HUES64 (cell line): ENCODE measurements at regions not wholly inside any gene's neighbourhood (a gene's known extent, or its start where the extent isn't known, plus 50 kb on each side); places are given as distances from the start of the nearest gene placed in this dataset.

Source experiments
- H3K27ac ChIP-seq: 2 replicates; pipeline ENCODE4 v1.7.0; 2013; ENCODE audit warnings: low read depth, low read length, inconsistent platforms
- H3K27me3 ChIP-seq: 2 replicates; pipeline ENCODE4 v1.6.1; 2013; ENCODE audit warnings: mild to moderate bottlenecking, low read length; ENCODE audit not compliant: insufficient read depth
- H3K36me3 ChIP-seq: 2 replicates; pipeline ENCODE4 v1.6.1; 2013; ENCODE audit warnings: mild to moderate bottlenecking, low read length; ENCODE audit not compliant: insufficient read depth
- H3K4me1 ChIP-seq: 2 replicates; pipeline ENCODE4 v1.6.1; 2013; ENCODE audit warnings: mild to moderate bottlenecking, low read length, moderate library complexity; ENCODE audit not compliant: insufficient read depth
- H3K4me3 ChIP-seq: 2 replicates; pipeline ENCODE4 v1.5.1; 2013; ENCODE audit warnings: mild to moderate bottlenecking, low read length, moderate library complexity
- H3K9ac ChIP-seq: 2 replicates; pipeline ENCODE4 v1.6.1; 2013; ENCODE audit warnings: mild to moderate bottlenecking, low read depth, low read length
- H3K9me3 ChIP-seq: 2 replicates; pipeline ENCODE4 v1.6.1; 2013; ENCODE audit warnings: low read depth, low read length; ENCODE audit not compliant: insufficient read depth
- WGBS: fragments of 150-250, 120-280 bp; methylation state at CpG from one replicate; pipeline ENCODE4 v1.1.7; 2013; ENCODE audit warnings: missing lambda C conversion rate; 5-methylcytosine and 5-hydroxymethylcytosine counted together

- 96% methylated on average over 3 of the region's 3 CpGs for WGBS
- Histone ChIP-seq H3K4me1 (no peaks in the 10 kb centered on the region), H3K27me3 (no peaks in the 10 kb centered on the region; the same call in 1 of the 2 replicates)
Measured at GRCh38 chr10:30793093-30793492, 163.5 kb upstream of the LYZL2 start.

GRCh38 chr10:30792025-30792424 is 162.5 kb upstream of the LYZL2 start:
- Histone ChIP-seq H3K36me3 (no peaks in the 10 kb centered on the region), H3K9ac (no peak overlapping the region), H3K4me3 (no peak overlapping the region), H3K9me3 (peaks cover 5% of the 10 kb centered on the region; the same call in 1 of the 2 replicates), H3K27ac (no peak overlapping the region), H3K27me3 (peaks cover 5% of the 10 kb centered on the region; the same call in 1 of the 2 replicates), H3K4me1 (no peaks in the 10 kb centered on the region)
- 87% methylated on average over 2 of the region's 2 CpGs for WGBS

More at GRCh38 chr10:30793093-30793492, 163.5 kb upstream of the LYZL2 start:
- no peaks in the 10 kb centered on the region for H3K36me3 ChIP-seq
- no peak overlapping the region for H3K9ac ChIP-seq
- no peak overlapping the region for H3K27ac ChIP-seq
- no peak overlapping the region for H3K4me3 ChIP-seq
- H3K9me3 ChIP-seq: peaks cover 5% of the 10 kb centered on the region; the same call in 1 of the 2 replicates

GRCh38 chr10:30791197-30791611 is 161.7 kb upstream of the LYZL2 start:
- Histone ChIP-seq H3K27ac (no peak overlapping the region), H3K27me3 (peaks cover 9% of the 10 kb centered on the region), H3K9me3 (peaks cover 5% of the 10 kb centered on the region; the same call in 1 of the 2 replicates), H3K4me3 (no peak overlapping the region), H3K4me1 (no peaks in the 10 kb centered on the region), H3K9ac (no peak overlapping the region), H3K36me3 (no peaks in the 10 kb centered on the region)
- WGBS: 91% methylated on average over 5 of the region's 5 CpGs

GRCh38 chr10:30789806-30790205 is 160.3 kb upstream of the LYZL2 start:
- Histone ChIP-seq H3K9ac (no peak overlapping the region), H3K36me3 (no peaks in the 10 kb centered on the region)
- WGBS: 92% methylated on average over 10 of the region's 10 CpGs

GRCh38 chr10:30788307-30788706 is 158.8 kb upstream of the LYZL2 start:
- no peak overlapping the region for H3K27ac ChIP-seq
- 82% methylated on average over 3 of the region's 3 CpGs for WGBS
- no peak overlapping the region for H3K4me3 ChIP-seq
- no peaks in the 10 kb centered on the region for H3K36me3 ChIP-seq
- no peaks in the 10 kb centered on the region for H3K9me3 ChIP-seq
- peaks cover 8% of the 10 kb centered on the region; the same call in 1 of the 2 replicates for H3K4me1 ChIP-seq
- H3K27me3 ChIP-seq: peaks cover 19% of the 10 kb centered on the region
- no peak overlapping the region for H3K9ac ChIP-seq

More at GRCh38 chr10:30789806-30790205, 160.3 kb upstream of the LYZL2 start:
- Histone ChIP-seq H3K4me3 (no peak overlapping the region), H3K4me1 (peaks cover 8% of the 10 kb centered on the region; the same call in 1 of the 2 replicates), H3K9me3 (peaks cover 5% of the 10 kb centered on the region; the same call in 1 of the 2 replicates), H3K27me3 (peaks cover 15% of the 10 kb centered on the region), H3K27ac (no peak overlapping the region)

- Histone ChIP-seq H3K9ac (no peak overlapping the region), H3K4me1 (peaks cover 8% of the 10 kb centered on the region; the same call in 1 of the 2 replicates), H3K27me3 (peaks cover 22% of the 10 kb centered on the region), H3K9me3 (no peaks in the 10 kb centered on the region), H3K36me3 (no peaks in the 10 kb centered on the region), H3K4me3 (no peak overlapping the region), H3K27ac (no peak overlapping the region)
- WGBS: 84% methylated on average over 2 of the region's 2 CpGs
Measured at GRCh38 chr10:30786906-30787305, 157.4 kb upstream of the LYZL2 start.

GRCh38 chr10:30786131-30786530 is 156.6 kb upstream of the LYZL2 start:
- no peaks in the 10 kb centered on the region for H3K9me3 ChIP-seq
- peaks cover 22% of the 10 kb centered on the region for H3K27me3 ChIP-seq
- peaks cover 8% of the 10 kb centered on the region; the same call in 1 of the 2 replicates for H3K4me1 ChIP-seq
- no peak overlapping the region for H3K4me3 ChIP-seq
- H3K36me3 ChIP-seq: no peaks in the 10 kb centered on the region
- no peak overlapping the region for H3K9ac ChIP-seq
- no peak overlapping the region for H3K27ac ChIP-seq

GRCh38 chr10:30784897-30785605 is 155.5 kb upstream of the LYZL2 start:
- Histone ChIP-seq H3K9ac (peak overlapping the region; percentile 75), H3K4me1 (peaks cover 8% of the 10 kb centered on the region; the same call in 1 of the 2 replicates), H3K27me3 (peaks cover 22% of the 10 kb centered on the region), H3K36me3 (no peaks in the 10 kb centered on the region), H3K4me3 (peak overlapping the region; percentile 66), H3K9me3 (no peaks in the 10 kb centered on the region), H3K27ac (peak overlapping the region; percentile 93)
- under 1% methylated on average over 63 of the region's 63 CpGs for WGBS

- Histone ChIP-seq H3K9me3 (no peaks in the 10 kb centered on the region), H3K4me3 (peak overlapping the region; percentile 66), H3K27ac (peak overlapping the region; percentile 93), H3K36me3 (no peaks in the 10 kb centered on the region), H3K27me3 (peaks cover 22% of the 10 kb centered on the region), H3K4me1 (peaks cover 8% of the 10 kb centered on the region; the same call in 1 of the 2 replicates), H3K9ac (peak overlapping the region; percentile 75)
- WGBS: 0% methylated on average over 4 of the region's 5 CpGs
Measured at GRCh38 chr10:30784524-30784896, 155.0 kb upstream of the LYZL2 start.

GRCh38 chr10:30783939-30784501 is 154.5 kb upstream of the LYZL2 start:
- Histone ChIP-seq H3K4me3 (peak overlapping the region; percentile 66), H3K27ac (peak overlapping the region; percentile 93; the same call in 1 of the 2 replicates), H3K9ac (peak overlapping the region; percentile 12), H3K36me3 (no peaks in the 10 kb centered on the region), H3K27me3 (peaks cover 22% of the 10 kb centered on the region), H3K9me3 (no peaks in the 10 kb centered on the region), H3K4me1 (peaks cover 8% of the 10 kb centered on the region; the same call in 1 of the 2 replicates)
- 2% methylated on average over 16 of the region's 18 CpGs for WGBS
